B cell (primary cell): ENCODE measurements at regions not wholly inside any gene's neighbourhood (a gene's known extent, or its start where the extent isn't known, plus 50 kb on each side); places are given as distances from the start of the nearest gene placed in this dataset.

ENCODE experiments used
- ATAC-seq: fragments of 200-7000 bp; cut with Tn5 transposase; one replicate; pipeline ENCODE4 v1.10.0; 2021; ENCODE audit warnings: low read depth, mild to moderate bottlenecking, moderate number of reproducible peaks, moderate library complexity
- CTCF ChIA-PET: fragments of 350-600 bp; sonication (Branson Sonifier 250); formaldehyde crosslinking; loops from one replicate; lab custom pipeline; 2021; ENCODE audit warnings: antibody characterized with exemption, inconsistent platforms; lab: Charles Lee
- POLR2A ChIA-PET: fragments of 350-600 bp; sonication (Branson Sonifier 250); formaldehyde crosslinking; loops from one replicate; lab custom pipeline; 2021; ENCODE audit warnings: antibody characterized with exemption; lab: Charles Lee
- DNase-seq: peaks from one replicate; pipeline ENCODE4 v3.0.0; 2013
- H2AFZ ChIP-seq: 2 replicates; pipeline ENCODE4 v1.6.1; 2012; ENCODE audit warnings: mild to moderate bottlenecking, low read depth, low read length; ENCODE audit not compliant: insufficient read depth, poor library complexity, severe bottlenecking
- H3K27ac ChIP-seq, 2 donors: 1 replicate in 1 of 2; 2 replicates in 1 of 2; pipeline ENCODE4 v1.5.1; 2012 to 2013; ENCODE audit warnings: low read length in 2 of 2, mild to moderate bottlenecking in 2 of 2, moderate library complexity in 1 of 2
- H3K27me3 ChIP-seq, 4 experiments: fragments of 200-600 bp in 1 of 4; sonication (generic) in 1 of 4; replicated peaks in 1 of 4; 1 replicate in 2 of 4; 2 replicates in 2 of 4; pipeline versions ENCODE4 v1.6.1 to v1.7.0; 2013 to 2016; ENCODE audit warnings: low read length in 3 of 4, mild to moderate bottlenecking in 2 of 4, mixed read lengths in 1 of 4, moderate library complexity in 1 of 4; ENCODE audit not compliant: insufficient read depth in 4 of 4, control insufficient read depth in 3 of 4; ENCODE audit errors: control extremely low read depth in 1 of 4
- H3K36me3 ChIP-seq, 2 experiments: replicated peaks in 1 of 2; 1 replicate in 1 of 2; 2 replicates in 1 of 2; pipeline versions ENCODE4 v1.6.1 to v1.7.1; 2013; ENCODE audit warnings: low read length in 1 of 2; ENCODE audit not compliant: insufficient read depth in 2 of 2, control insufficient read depth in 1 of 2; ENCODE audit errors: control extremely low read depth in 1 of 2, extremely low read depth in 1 of 2
- H3K4me1 ChIP-seq, 2 donors: fragments of 200-600 bp in 1 of 2; sonication (generic) in 1 of 2; 1 replicate in 1 of 2; 2 replicates in 1 of 2; pipeline versions ENCODE4 v1.5.1 to v1.6.1; 2013 to 2017; ENCODE audit warnings: low read length in 2 of 2; ENCODE audit not compliant: control insufficient read depth in 2 of 2, insufficient read depth in 2 of 2
- H3K4me2 ChIP-seq: replicated peaks from 2 replicates; pipeline ENCODE3; 2012; ENCODE audit warnings: mild to moderate bottlenecking, low read depth, low read length; ENCODE audit not compliant: poor library complexity, severe bottlenecking
- H3K4me3 ChIP-seq, 5 experiments: fragments of 200-600 bp in 1 of 5; sonication (generic) in 1 of 5; 1 replicate in 3 of 5; 2 replicates in 2 of 5; pipeline versions ENCODE4 v1.5.1 to v1.7.0; 2011 to 2016; ENCODE audit warnings: low read length in 4 of 5, mild to moderate bottlenecking in 4 of 5, low read depth in 2 of 5, control low read depth in 1 of 5, moderate library complexity in 1 of 5; ENCODE audit not compliant: insufficient read depth in 1 of 5; ENCODE audit errors: control extremely low read depth in 1 of 5, extremely low read depth in 1 of 5
- H3K79me2 ChIP-seq: fragments of 200-600 bp; sonication (generic); one replicate; pipeline ENCODE4 v1.6.0; 2016; ENCODE audit warnings: low read length; ENCODE audit not compliant: control insufficient read depth, insufficient read depth
- H3K9ac ChIP-seq: fragments of 200-600 bp; sonication (generic); 2 replicates; pipeline ENCODE4 v1.6.1; 2017; ENCODE audit warnings: mild to moderate bottlenecking, low read length, moderate library complexity
- H3K9me3 ChIP-seq, 3 donors: one replicate each; pipeline versions ENCODE4 v1.6.1 to v1.7.1; 2013; ENCODE audit warnings: low read length in 2 of 3; ENCODE audit not compliant: control insufficient read depth in 2 of 3, insufficient read depth in 1 of 3; ENCODE audit errors: control extremely low read depth in 1 of 3
- H4K20me1 ChIP-seq: 2 replicates; pipeline ENCODE4 v1.6.0; 2012; ENCODE audit warnings: mild to moderate bottlenecking, low read length; ENCODE audit not compliant: insufficient read depth, control insufficient read depth, poor library complexity, severe bottlenecking
- H3K27ac Mint-ChIP-seq: one replicate; pipeline ENCODE4 v1.8.0; 2021; ENCODE audit warnings: mixed read lengths
- H3K27me3 Mint-ChIP-seq: one replicate; pipeline ENCODE4 v1.8.0; 2021; ENCODE audit warnings: mixed read lengths
- H3K4me1 Mint-ChIP-seq: one replicate; pipeline ENCODE4 v1.8.0; 2021; ENCODE audit warnings: mixed read lengths
- H3K4me3 Mint-ChIP-seq: one replicate; pipeline ENCODE4 v1.8.0; 2021; ENCODE audit warnings: mixed read lengths
- H3K9me3 Mint-ChIP-seq: one replicate; pipeline ENCODE4 v1.8.0; 2022; ENCODE audit warnings: mixed read lengths; ENCODE audit not compliant: insufficient read depth
- CTCF ChIP-seq: fragments of 200-600 bp; IDR thresholded peaks from one replicate; pipeline ENCODE4 v1.8.0; 2022; ENCODE audit warnings: antibody characterized with exemption, mild to moderate bottlenecking
- EZH2 ChIP-seq: IDR thresholded peaks from 2 replicates; pipeline ENCODE4 v1.6.1; 2012; ENCODE audit warnings: borderline replicate concordance, low read depth, mild to moderate bottlenecking, moderate library complexity, low read length; ENCODE audit not compliant: insufficient read depth, poor library complexity, severe bottlenecking
- WGBS: methylation state at CpG from one replicate; pipeline ENCODE4 v1.1.5; 2013; ENCODE audit warnings: missing lambda C conversion rate; ENCODE audit not compliant: insufficient coverage; 5-methylcytosine and 5-hydroxymethylcytosine counted together
- intact Hi-C: fragments of 100-400 bp; cut with micrococcal nuclease; formaldehyde crosslinking; loops from one replicate; pipeline ENCODE4 v1.10.0; 2022

GRCh38 chr6:3541006-3541585, 84.2 kb upstream of the SLC22A23 start:
- H3K9ac ChIP-seq = no peak overlapping the region
- POLR2A ChIA-PET = no interaction called here
- H3K4me3 Mint-ChIP-seq = no peak overlapping the region

More at GRCh38 chr6:3541006-3541585, 84.2 kb upstream of the SLC22A23 start:
- H3K27me3 ChIP-seq = no peaks in the 10 kb centered on the region
- no peaks in the 10 kb centered on the region for H3K9me3 ChIP-seq
- peaks cover 22% of the 10 kb centered on the region for H3K27me3 Mint-ChIP-seq
- no peak overlapping the region for H3K27ac Mint-ChIP-seq
- ATAC-seq = no peak
- no peaks in the 10 kb centered on the region for H4K20me1 ChIP-seq
- 79% methylated on average over 5 of the region's 9 CpGs for WGBS
- CTCF ChIA-PET = no interaction called here
- H3K9me3 Mint-ChIP-seq = no peaks in the 10 kb centered on the region
- H3K4me1 ChIP-seq = no peaks in the 10 kb centered on the region
- no peak overlapping the region for H3K4me2 ChIP-seq
- TF ChIP-seq EZH2 (no peak), CTCF (no peak)
- no peak overlapping the region for H2AFZ ChIP-seq
- DNase-seq = no peak
- no peaks in the 10 kb centered on the region for H3K36me3 ChIP-seq
- no peaks in the 10 kb centered on the region for H3K79me2 ChIP-seq
- no peaks in the 10 kb centered on the region for H3K4me1 Mint-ChIP-seq
- no peak overlapping the region for H3K4me3 ChIP-seq
- intact Hi-C loops = no loop called here
- H3K27ac ChIP-seq = no peak overlapping the region
